Activated CD8-positive, alpha-beta T cell treated with anti-CD3 and anti-CD28 coated beads for 36 hours (primary cell): ENCODE measurements at regions not wholly inside any gene's neighbourhood (a gene's known extent, or its start where the extent isn't known, plus 50 kb on each side); places are given as distances from the start of the nearest gene placed in this dataset.

Experiments
- ATAC-seq: fragments of 200-7000 bp; cut with Tn5 transposase; one replicate; pipeline ENCODE4 v1.10.0; 2021; ENCODE audit warnings: mild to moderate bottlenecking, moderate library complexity
- CTCF ChIA-PET: fragments of 350-600 bp; sonication (Branson Sonifier 250); formaldehyde crosslinking; loops from one replicate; lab custom pipeline; 2021; ENCODE audit warnings: antibody characterized with exemption; lab: Charles Lee
- POLR2A ChIA-PET: fragments of 350-600 bp; sonication (Branson Sonifier 250); formaldehyde crosslinking; loops from one replicate; lab custom pipeline; 2021; ENCODE audit warnings: antibody characterized with exemption; lab: Charles Lee
- DNase-seq: peaks from one replicate; pipeline ENCODE4 v3.0.0-alpha.2; 2020
- H3K27ac Mint-ChIP-seq: one replicate; pipeline ENCODE4 v1.8.0; 2021; ENCODE audit warnings: mild to moderate bottlenecking, mixed read lengths
- H3K27me3 Mint-ChIP-seq: one replicate; pipeline ENCODE4 v1.8.0; 2021; ENCODE audit warnings: mixed read lengths
- H3K36me3 Mint-ChIP-seq: one replicate; pipeline ENCODE4 v1.8.0; 2021; ENCODE audit warnings: low read depth, mixed read lengths
- H3K4me1 Mint-ChIP-seq: one replicate; pipeline ENCODE4 v1.8.0; 2021; ENCODE audit warnings: low read depth, mixed read lengths
- H3K4me3 Mint-ChIP-seq: one replicate; pipeline ENCODE4 v1.8.0; 2021; ENCODE audit warnings: mild to moderate bottlenecking, moderate library complexity, mixed read lengths
- H3K9me3 Mint-ChIP-seq: one replicate; pipeline ENCODE4 v1.8.0; 2021; ENCODE audit warnings: mixed read lengths
- CTCF ChIP-seq: fragments of 200-600 bp; IDR thresholded peaks from one replicate; pipeline ENCODE4 v1.8.0; 2022; ENCODE audit warnings: antibody characterized with exemption, mild to moderate bottlenecking
- intact Hi-C: fragments of 100-400 bp; cut with micrococcal nuclease; formaldehyde crosslinking; loops from one replicate; pipeline ENCODE4 v1.10.0; 2022

DNA sequence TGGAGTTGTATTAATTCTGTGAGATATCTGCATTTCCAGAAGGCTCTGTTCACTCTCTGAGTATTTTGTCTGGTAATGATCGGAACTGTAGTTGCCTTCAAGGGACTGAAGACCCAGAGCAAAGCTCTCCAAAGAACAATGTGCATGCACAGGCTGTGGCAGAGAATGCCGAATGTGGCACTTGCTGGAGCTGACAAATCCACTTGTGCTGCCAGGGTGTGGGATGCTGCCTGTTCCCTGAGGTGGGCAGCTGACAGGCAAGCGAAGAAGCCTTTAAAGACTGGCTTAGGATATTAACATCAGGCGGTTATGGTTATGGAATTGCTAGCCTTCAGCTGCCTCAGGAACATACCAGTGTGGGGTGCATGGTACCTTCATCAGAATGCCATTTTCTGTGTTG is 419.9 kb upstream of the ATP2B1 start:
- H3K27me3 Mint-ChIP-seq = peaks cover 2% of the 10 kb centered on the region
- POLR2A ChIA-PET = no interaction called here
- intact Hi-C loops = no loop called here
- H3K36me3 Mint-ChIP-seq = no peaks in the 10 kb centered on the region
- no peaks in the 10 kb centered on the region for H3K9me3 Mint-ChIP-seq
- H3K4me1 Mint-ChIP-seq = no peaks in the 10 kb centered on the region
- TF ChIP-seq CTCF = no peak
- no peak overlapping the region for H3K27ac Mint-ChIP-seq
- DNase-seq (no peak), ATAC-seq (no peak)
- no peak overlapping the region for H3K4me3 Mint-ChIP-seq
- CTCF ChIA-PET = interaction anchor here (1.4 kb wide), 1 partner anchor 28 kb away, joined by 3 read pairs; no protein-coding TSS in a partner anchor

DNA sequence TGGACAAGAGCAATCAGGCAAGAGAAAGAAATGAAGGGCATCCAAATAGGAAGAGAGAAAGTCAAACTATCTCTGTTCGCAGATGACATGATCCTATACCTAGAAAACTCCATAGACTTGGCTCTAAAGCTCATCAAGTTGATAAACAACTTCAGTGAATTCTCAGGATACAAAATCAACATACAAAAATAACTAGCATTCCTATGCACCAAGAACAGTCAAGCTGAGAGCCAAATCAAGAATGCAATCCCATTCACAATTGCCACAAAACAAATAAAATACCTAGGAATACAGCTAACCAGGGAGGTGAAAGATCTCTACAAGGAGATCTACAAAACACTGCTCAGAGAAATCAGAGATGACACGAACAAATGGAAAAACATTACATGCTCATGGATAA is 417.5 kb upstream of the ATP2B1 start:
- H3K36me3 Mint-ChIP-seq = no peaks in the 10 kb centered on the region
- H3K4me1 Mint-ChIP-seq = no peaks in the 10 kb centered on the region
- ChIA-PET POLR2A (no interaction called here), CTCF (no interaction called here)
- H3K9me3 Mint-ChIP-seq = peaks cover 4% of the 10 kb centered on the region
- DNase-seq (no peak), ATAC-seq (no peak)
- H3K4me3 Mint-ChIP-seq = no peak overlapping the region
- H3K27me3 Mint-ChIP-seq = peaks cover 2% of the 10 kb centered on the region
- TF ChIP-seq CTCF = no peak
- H3K27ac Mint-ChIP-seq = no peak overlapping the region
- intact Hi-C loops = no loop called here

DNA sequence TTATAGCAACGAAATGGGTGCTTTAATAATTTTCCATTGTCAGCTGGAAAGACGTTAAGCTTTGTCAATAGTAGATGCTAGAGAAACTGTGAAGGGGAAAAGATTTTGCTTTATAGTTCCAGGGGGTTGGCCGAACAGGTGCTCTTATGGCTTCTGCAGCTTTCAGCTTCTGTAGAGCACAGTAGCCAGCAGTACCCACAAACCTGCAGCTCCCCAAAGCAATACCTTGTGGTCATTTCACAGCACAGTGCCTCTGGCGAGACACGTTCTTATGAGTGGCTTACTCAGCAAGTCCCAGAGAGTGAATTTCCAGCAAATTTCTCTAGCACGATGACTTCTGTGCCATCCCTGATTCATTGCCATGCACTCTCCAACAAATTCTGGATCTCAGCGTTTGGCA is 416.3 kb upstream of the ATP2B1 start:
- no peaks in the 10 kb centered on the region for H3K4me1 Mint-ChIP-seq
- ATAC-seq = no peak
- no peak for DNase-seq
- no peak for TF ChIP-seq CTCF
- intact Hi-C loops = no loop called here
- H3K9me3 Mint-ChIP-seq = peaks cover 15% of the 10 kb centered on the region
- CTCF ChIA-PET = no interaction called here
- POLR2A ChIA-PET = no interaction called here
- no peak overlapping the region for H3K4me3 Mint-ChIP-seq
- H3K36me3 Mint-ChIP-seq = peaks cover 1% of the 10 kb centered on the region
- H3K27me3 Mint-ChIP-seq = peaks cover 2% of the 10 kb centered on the region
- no peak overlapping the region for H3K27ac Mint-ChIP-seq

DNA sequence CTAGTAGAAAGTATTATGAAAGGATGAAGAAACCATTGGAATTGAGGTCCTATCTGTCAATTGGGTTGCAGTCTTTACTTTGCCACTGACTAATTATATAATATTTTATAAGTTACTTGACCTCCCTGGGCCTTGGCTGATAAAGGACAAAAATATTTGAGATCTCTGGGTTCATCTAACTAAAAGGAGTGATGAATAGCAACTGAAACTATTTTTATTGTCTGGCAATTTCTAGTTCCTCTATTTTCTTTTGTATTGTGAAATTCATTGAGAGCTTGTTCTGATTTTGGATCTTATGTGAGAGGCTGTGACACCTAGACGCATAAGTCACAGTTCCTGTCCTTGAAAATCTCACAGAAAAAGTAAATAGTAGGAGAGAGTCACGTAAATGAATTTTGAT is 415.7 kb upstream of the ATP2B1 start:
- H3K4me3 Mint-ChIP-seq = no peak overlapping the region
- ATAC-seq (no peak), DNase-seq (no peak)
- peaks cover 19% of the 10 kb centered on the region for H3K9me3 Mint-ChIP-seq
- no peaks in the 10 kb centered on the region for H3K4me1 Mint-ChIP-seq
- H3K36me3 Mint-ChIP-seq = peaks cover 2% of the 10 kb centered on the region
- H3K27ac Mint-ChIP-seq = no peak overlapping the region
- ChIA-PET POLR2A (no interaction called here), CTCF (no interaction called here)
- H3K27me3 Mint-ChIP-seq = peaks cover 2% of the 10 kb centered on the region
- TF ChIP-seq CTCF = no peak
- intact Hi-C loops = no loop called here

DNA sequence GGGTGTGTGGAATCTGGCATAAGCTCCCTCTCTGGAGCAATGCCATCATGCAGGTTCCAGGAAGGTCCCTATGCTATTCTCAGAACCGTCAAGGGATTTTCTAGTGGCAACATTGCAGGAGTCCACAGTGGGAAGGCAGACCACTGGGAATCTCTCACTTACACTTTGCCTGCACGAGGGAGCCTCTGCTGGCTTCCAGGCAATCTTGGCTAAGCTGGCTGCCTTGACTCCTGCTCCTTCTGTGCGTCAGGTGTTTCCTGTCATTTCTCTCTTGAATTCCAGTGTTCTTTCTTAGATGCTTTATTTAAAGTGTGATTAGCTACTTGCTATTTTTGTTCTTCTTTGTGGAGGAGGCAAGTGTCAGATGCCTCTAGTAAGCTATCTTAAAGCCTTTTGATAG is 414.0 kb upstream of the ATP2B1 start:
- TF ChIP-seq CTCF = no peak
- no peak overlapping the region for H3K27ac Mint-ChIP-seq
- CTCF ChIA-PET = interaction anchor here (0.6 kb wide), 1 partner anchor 20 kb away, joined by 3 read pairs; no protein-coding TSS in a partner anchor
- no peaks in the 10 kb centered on the region for H3K4me1 Mint-ChIP-seq
- intact Hi-C loops = no loop called here
- ATAC-seq = no peak
- H3K36me3 Mint-ChIP-seq = peaks cover 4% of the 10 kb centered on the region
- H3K4me3 Mint-ChIP-seq = no peak overlapping the region
- peaks cover 23% of the 10 kb centered on the region for H3K9me3 Mint-ChIP-seq
- no peak for DNase-seq
- H3K27me3 Mint-ChIP-seq = peaks cover 2% of the 10 kb centered on the region
- POLR2A ChIA-PET = no interaction called here
